Stimulated activated naive CD8-positive, alpha-beta T cell treated with anti-CD3 and anti-CD28 coated beads, Interleukin-15, amount 100 ng/mL, for 72 hours (primary cell): ENCODE measurements at regions not wholly inside any gene's neighbourhood (a gene's known extent, or its start where the extent isn't known, plus 50 kb on each side); places are given as distances from the start of the nearest gene placed in this dataset.
"Not testable (repeated sequence)": the region's sequence is repeated elsewhere in the genome, so short reads cannot be mapped to it uniquely, and the experiment has no call there.

Source experiments
- ATAC-seq: fragments of 150-1000 bp; cut with Tn5 transposase; 2 replicates; pipeline ENCODE4 v1.10.0; 2021; ENCODE audit warnings: mild to moderate bottlenecking, moderate library complexity
- DNase-seq, 2 donors: peaks; one replicate each; pipeline ENCODE4 v3.0.0; 2021 to 2022
- H3K27ac Mint-ChIP-seq, 2 donors: one replicate each; pipeline ENCODE4 v1.8.0; 2022; ENCODE audit warnings: mild to moderate bottlenecking in 2 of 2, mixed read lengths in 2 of 2, moderate library complexity in 2 of 2
- H3K27me3 Mint-ChIP-seq: one replicate; pipeline ENCODE4 v1.8.0; 2022; ENCODE audit warnings: mixed read lengths
- H3K4me1 Mint-ChIP-seq: one replicate; pipeline ENCODE4 v1.8.0; 2022; ENCODE audit warnings: mild to moderate bottlenecking, mixed read lengths
- H3K4me3 Mint-ChIP-seq, 2 donors: one replicate each; pipeline ENCODE4 v1.8.0; 2022; ENCODE audit warnings: mild to moderate bottlenecking in 2 of 2, mixed read lengths in 2 of 2, moderate library complexity in 1 of 2
- H3K9me3 Mint-ChIP-seq, 2 donors: one replicate each; pipeline ENCODE4 v1.8.0; 2022; ENCODE audit warnings: mixed read lengths in 2 of 2

DNA sequence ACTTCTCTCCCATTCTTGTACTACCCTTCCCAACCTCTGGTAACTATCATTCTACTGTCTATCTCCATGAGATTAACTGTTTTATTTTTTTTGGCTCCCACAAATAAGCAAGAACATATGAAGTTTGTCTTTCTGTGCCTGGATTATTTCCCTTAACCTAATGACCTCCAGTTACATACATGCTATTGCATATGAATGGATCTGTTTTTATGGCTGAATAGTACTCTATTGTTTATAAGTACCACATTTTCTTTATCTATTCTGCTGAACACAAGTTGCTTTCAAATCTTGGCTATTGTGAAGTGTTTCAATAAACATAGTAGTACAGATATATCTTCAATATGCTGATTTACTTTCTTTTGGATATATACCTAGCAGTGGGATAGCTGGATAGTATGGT, 376.6 kb upstream of the KCND2 start:
- Mint-ChIP-seq H3K9me3 (peaks cover 12 to 32% of the 10 kb centered on the region in 2 donors), H3K4me1 (no peaks in the 10 kb centered on the region), H3K27ac (no peak overlapping the region), H3K27me3 (no peaks in the 10 kb centered on the region), H3K4me3 (no peak overlapping the region)
- DNase-seq (no peak), ATAC-seq (no peak)

DNA sequence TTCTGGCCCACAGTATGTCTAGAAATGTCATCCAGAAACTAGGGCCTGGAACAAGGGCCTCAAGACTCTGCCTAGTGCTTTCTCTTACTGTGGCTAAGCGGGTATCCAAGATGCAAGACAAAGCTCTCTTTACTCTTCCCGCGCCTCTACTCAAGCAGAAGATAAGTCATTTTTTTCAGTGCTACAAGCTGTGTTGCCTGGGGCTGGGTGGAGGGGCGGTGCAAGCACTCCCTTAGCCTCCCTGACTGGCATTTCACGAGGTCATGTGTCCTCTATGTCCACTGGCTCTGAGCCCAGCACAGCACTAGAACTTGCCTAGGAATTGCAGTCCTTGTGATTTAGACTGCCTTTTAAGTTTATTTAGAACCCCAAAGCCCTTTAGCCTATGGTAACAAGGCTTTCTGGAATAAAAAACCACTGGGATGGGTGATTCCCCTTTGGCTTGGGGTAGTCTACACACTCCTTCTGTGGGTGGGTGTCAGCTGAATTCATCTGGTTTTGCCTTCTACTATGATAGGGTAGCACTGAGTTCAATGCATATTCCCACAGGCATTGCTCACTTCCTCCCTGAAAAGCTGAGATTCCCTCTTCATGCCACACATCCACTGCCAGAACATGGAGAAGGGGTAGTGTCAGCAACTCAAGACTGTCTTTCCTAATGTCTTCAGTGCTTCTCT, 371.8 kb upstream of the KCND2 start:
- H3K27me3 Mint-ChIP-seq = no peaks in the 10 kb centered on the region
- DNase-seq (no peak), ATAC-seq (no peak)
- no peaks in the 10 kb centered on the region for H3K4me1 Mint-ChIP-seq
- H3K4me3 Mint-ChIP-seq = no peak overlapping the region
- no peak overlapping the region for H3K27ac Mint-ChIP-seq
- peaks cover 0 to 17% of the 10 kb centered on the region in 2 donors for H3K9me3 Mint-ChIP-seq

DNA sequence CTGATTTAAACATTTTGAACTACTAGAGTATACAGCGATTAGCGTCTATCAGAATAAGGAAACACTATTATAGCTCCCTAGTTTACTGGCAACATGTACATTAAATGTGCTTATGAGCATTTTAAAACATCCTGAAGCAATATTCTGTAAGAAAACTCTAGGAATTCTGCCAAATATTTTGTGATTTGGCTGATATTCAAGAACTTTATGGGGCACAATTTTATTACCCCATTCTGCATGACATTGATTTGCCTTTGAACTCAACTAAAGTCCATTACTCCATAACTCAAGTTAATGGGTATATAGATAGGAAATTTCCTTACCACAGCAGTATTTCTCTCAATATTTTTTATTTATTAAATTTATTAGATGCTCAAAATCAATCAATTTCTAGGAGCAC, 369.9 kb upstream of the KCND2 start:
- Mint-ChIP-seq H3K4me1 (no peaks in the 10 kb centered on the region), H3K9me3 (peaks cover 0 to 9% of the 10 kb centered on the region in 2 donors), H3K27me3 (no peaks in the 10 kb centered on the region), H3K4me3 (no peak overlapping the region), H3K27ac (no peak overlapping the region)
- ATAC-seq = no peak
- DNase-seq = no peak

DNA sequence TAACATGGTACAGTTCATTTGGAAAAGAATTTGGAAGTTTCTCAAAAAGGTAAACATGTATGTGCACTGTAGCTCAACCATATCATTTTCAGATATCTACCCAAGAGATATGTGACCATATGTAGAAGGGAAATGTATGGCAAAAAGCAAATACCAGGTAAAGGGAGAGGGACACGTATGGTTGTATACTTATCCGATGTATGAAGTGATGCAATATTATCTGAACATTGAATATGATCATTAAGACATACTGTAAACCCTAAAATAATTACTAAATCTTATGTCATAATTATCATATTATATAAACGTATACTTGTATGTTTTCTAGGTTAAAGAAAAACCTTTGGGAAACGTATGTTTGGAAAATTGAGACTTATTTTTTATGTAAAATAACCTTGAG, 367.5 kb upstream of the KCND2 start:
- no peak overlapping the region for H3K4me3 Mint-ChIP-seq
- peaks cover 9 to 14% of the 10 kb centered on the region in 2 donors for H3K9me3 Mint-ChIP-seq

DNA sequence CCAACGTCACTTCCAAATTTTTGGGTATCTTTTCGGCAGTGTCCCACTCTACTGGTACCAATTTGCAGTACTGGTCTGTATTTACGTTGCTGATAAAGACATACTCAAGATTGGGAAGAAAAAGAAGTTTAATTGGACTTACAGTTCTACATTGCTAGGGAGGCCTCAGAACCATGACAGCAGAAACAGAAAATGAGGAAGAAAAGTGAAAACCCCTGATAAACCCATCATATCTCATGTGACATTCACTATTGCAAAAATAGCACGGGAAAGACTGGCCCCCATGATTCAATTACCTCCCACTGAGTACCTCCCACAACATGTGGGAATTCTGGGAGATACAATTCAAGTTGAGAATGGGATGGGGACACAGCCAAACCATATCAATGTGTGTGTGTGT, 364.0 kb upstream of the KCND2 start:
- ATAC-seq (no peak), DNase-seq (no peak)
- no peaks in the 10 kb centered on the region for H3K27me3 Mint-ChIP-seq
- H3K9me3 Mint-ChIP-seq = peaks cover 11% of the 10 kb centered on the region in 2 donors
- H3K4me1 Mint-ChIP-seq = no peaks in the 10 kb centered on the region
- H3K27ac Mint-ChIP-seq = no peak overlapping the region
- H3K4me3 Mint-ChIP-seq = no peak overlapping the region

More for the DNA sequence above, 367.5 kb upstream of the KCND2 start:
- DNase-seq = no peak
- Mint-ChIP-seq H3K4me1 (no peaks in the 10 kb centered on the region), H3K27ac (no peak overlapping the region), H3K27me3 (no peaks in the 10 kb centered on the region)
- no peak for ATAC-seq

DNA sequence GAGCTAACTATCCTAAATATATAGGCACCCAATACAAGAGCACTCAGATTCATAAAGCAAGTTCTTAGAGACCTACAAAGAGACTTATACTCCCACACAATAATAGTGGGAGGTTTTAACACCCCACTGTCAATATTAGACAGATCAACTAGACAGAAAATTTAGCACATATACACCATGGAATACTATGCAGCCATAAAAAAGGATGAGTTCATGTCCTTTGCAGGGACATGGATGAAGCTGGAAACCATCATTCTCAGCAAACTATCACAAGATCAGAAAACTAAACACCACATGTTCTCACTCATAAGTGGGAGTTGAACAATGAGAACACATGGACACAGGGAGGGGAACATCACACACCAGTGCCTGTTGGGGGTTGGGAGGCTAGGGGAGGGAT, 358.9 kb upstream of the KCND2 start:
- H3K4me1 Mint-ChIP-seq, H3K4me3 Mint-ChIP-seq, H3K27me3 Mint-ChIP-seq, ATAC-seq, H3K27ac Mint-ChIP-seq, DNase-seq: not testable (repeated sequence)
- peaks cover 10 to 15% of the 10 kb centered on the region in 2 donors for H3K9me3 Mint-ChIP-seq

DNA sequence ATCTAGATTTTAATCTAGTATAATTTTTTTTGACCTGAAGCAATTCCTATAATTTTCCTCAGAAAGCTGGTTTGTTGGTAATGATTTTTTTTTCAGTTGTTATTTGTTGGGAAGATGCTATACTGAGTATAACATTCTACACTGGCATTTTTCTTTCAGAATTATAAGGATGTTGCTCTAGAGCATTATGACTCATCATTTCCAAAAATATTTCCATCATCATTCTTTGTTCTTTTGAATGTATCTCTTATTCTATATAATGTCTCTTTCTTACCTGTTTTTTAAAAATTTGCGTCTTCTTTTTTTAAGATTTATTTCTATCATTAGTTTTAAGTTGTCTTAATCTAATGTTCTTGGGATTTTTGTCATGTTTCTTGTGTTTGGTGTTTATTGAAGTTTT, 356.5 kb upstream of the KCND2 start:
- no peak overlapping the region for H3K27ac Mint-ChIP-seq
- H3K4me1 Mint-ChIP-seq = no peaks in the 10 kb centered on the region
- ATAC-seq = no peak
- H3K4me3 Mint-ChIP-seq = no peak overlapping the region
- peaks cover 6% of the 10 kb centered on the region in 2 donors for H3K9me3 Mint-ChIP-seq
- no peaks in the 10 kb centered on the region for H3K27me3 Mint-ChIP-seq
- no peak for DNase-seq

DNA sequence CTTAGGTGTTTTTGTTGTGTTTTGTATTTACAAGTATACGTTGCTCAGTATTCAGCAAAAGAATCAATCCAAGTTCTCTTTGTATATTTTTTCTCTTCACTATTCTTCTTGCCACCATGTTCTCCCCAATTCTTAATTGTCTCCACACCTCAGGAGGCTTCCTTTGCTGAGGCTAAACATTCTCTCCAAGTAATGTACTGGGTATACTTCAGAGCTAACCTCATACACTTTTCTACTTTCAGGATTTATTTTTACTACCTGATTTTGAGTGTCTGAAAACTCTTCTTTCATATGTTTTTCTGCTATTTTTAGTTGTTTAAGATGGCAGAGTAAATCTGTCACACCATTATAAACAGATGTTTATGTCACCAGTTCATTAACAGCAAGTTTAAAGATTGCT, 354.8 kb upstream of the KCND2 start:
- Mint-ChIP-seq H3K27me3 (no peaks in the 10 kb centered on the region), H3K27ac (no peak overlapping the region), H3K9me3 (peaks cover 6% of the 10 kb centered on the region in 2 donors), H3K4me3 (no peak overlapping the region), H3K4me1 (no peaks in the 10 kb centered on the region)
- no peak for DNase-seq
- ATAC-seq = no peak

DNA sequence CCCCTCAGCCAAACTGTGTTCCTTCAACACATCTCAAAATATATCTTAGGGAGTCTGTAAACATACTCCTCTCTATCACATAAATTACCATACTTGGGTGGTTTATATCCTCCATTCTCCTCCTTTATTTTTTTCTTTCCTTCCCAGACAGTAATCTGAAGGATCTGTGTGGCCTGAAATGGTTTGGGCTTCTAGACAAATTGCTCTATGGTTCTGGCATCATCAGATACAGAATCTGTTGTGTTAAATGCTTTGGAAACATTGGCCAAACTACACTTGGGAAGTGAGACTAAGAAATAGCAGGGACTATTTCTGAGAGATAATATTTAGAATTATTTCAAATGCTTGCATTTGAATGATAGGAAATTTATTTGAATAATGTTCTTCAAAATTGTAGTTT, 353.0 kb upstream of the KCND2 start:
- Mint-ChIP-seq H3K4me3 (no peak overlapping the region), H3K9me3 (peaks cover 0 to 6% of the 10 kb centered on the region in 2 donors), H3K27ac (no peak overlapping the region), H3K4me1 (no peaks in the 10 kb centered on the region), H3K27me3 (no peaks in the 10 kb centered on the region)
- no peak for DNase-seq
- ATAC-seq = no peak

DNA sequence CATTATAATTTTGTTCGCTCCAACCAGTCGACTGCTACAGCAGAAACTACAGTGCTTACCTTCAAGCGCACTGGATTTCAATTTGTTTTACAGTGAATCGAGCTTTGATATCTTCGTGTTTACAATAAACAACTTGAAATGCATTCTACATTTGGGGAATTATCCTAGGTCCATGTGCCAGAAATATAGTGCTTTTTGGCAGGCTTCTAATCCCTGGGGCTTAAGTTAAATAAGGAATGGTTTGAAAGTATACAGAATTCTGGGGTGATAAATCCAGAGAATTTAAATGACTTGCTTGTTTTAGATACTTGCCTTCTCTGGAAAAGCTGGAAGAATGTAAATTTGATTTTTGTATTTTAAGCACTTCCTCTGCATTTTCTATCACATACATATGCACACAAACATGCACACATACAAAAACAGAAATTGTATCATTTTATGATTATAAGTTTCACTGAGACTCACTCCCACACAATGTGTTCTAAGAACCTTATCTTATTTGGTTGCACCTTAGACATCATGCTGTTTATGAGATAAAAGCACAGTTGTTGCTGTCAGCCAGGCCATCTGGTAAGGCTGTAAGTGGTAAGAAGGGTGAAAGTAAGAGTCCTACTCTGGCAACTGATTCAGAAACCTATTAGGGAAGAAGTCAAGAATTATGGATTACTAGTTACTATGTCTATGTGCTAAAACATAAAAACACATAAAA, 347.2 kb upstream of the KCND2 start:
- Mint-ChIP-seq H3K4me3 (no peak overlapping the region), H3K27me3 (no peaks in the 10 kb centered on the region), H3K27ac (no peak overlapping the region), H3K4me1 (no peaks in the 10 kb centered on the region), H3K9me3 (peaks cover 0 to 13% of the 10 kb centered on the region in 2 donors)
- ATAC-seq = no peak
- DNase-seq = no peak

DNA sequence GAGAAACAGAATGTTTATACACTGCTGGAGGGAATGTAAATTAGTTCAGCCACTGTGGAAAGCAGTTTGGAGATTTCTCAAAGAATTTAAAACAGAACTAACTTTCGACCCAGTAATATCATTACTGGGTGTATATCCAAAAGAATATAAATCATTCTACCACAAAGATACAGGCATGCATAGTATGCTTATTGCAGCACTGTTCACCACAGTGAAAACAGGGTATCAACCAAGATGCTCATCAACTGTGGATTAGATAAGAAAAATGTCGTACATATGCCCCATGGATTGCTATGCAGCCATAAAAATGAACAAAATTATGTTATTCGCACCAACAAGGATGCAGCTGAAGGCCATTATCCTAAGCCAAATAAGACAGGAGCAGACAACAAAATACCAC, 343.1 kb upstream of the KCND2 start:
- Mint-ChIP-seq H3K4me3 (no peak overlapping the region), H3K27ac (no peak overlapping the region), H3K9me3 (peaks cover 0 to 13% of the 10 kb centered on the region in 2 donors), H3K4me1 (no peaks in the 10 kb centered on the region), H3K27me3 (no peaks in the 10 kb centered on the region)
- ATAC-seq = no peak
- DNase-seq = no peak

DNA sequence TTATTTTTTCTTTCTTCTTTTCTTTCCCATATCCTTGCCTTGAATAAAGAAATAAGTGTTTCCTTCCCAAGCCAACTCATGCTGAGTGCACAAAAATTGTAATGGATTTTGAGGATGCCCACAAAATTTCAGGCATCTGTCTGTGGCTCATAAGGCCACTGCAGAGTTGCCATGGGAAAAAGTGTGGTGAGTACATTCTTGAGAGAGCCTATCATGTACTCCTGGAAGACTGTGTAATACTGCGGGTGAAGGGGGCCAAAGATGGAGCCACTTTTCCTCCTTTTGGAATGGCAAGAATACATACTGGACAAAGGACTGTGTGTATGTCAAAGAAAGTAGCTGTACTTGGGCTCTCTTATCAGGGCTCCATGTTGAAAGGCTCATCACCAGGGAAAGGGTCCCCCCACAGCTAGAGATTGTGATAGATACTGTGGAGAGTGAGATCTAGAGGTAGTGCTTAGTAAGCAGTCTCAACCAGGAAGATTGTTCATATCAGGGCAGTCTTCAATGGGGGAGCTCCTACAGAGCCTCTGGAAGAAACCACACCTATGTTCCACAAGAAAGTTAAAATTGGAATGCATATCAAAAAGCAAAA, 341.6 kb upstream of the KCND2 start:
- no peak for DNase-seq
- Mint-ChIP-seq H3K27ac (no peak overlapping the region), H3K9me3 (peaks cover 0 to 13% of the 10 kb centered on the region in 2 donors), H3K27me3 (no peaks in the 10 kb centered on the region), H3K4me3 (no peak overlapping the region), H3K4me1 (no peaks in the 10 kb centered on the region)
- no peak for ATAC-seq

DNA sequence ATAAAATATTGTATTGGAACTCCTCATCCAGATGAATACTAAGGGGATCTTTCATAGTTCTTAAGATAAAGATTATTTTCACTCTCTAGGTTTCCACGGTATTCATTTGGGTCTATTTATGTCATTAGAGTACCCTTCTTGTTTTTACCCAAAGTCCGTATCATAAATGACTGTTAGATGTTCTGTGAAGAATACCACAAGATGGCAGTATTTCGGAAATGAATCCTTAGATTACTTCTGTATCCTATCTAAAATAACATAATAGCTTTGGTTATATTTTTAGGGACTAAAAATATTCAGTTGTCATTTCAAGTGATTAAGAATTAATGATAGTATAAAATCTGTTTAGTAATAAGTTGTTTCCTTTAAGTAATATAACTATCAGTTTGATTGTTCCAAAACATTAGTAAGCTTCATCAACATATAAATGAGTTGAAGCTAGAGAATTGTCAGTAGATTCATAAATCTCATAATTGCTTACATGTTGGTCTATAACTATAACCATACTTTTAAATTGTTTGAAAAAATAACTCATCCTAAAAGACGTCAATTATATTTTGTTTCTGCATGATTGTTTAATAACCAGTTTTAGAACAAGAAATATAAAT, 337.5 kb upstream of the KCND2 start:
- Mint-ChIP-seq H3K9me3 (no peaks in the 10 kb centered on the region), H3K4me3 (no peak overlapping the region), H3K27ac (no peak overlapping the region), H3K4me1 (no peaks in the 10 kb centered on the region), H3K27me3 (no peaks in the 10 kb centered on the region)
- DNase-seq (no peak), ATAC-seq (no peak)

DNA sequence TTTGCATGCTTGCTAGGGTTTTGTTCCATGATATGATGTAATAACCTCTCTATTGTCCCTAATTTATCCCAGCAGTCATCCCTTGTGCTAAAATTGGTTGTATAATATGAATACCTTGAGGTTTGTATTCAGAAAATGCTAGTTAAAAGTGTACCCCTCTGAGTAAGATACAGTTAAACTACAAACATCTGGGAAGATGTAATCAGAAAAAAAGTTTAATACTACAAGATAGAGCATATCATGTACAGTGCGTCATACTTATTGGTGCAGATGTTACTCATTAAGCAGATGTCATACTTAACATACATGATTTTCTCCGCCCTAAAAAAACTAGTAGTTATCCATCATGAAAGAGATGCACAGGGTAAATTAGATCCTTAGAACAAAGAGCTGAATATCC, 336.1 kb upstream of the KCND2 start:
- no peaks in the 10 kb centered on the region for H3K4me1 Mint-ChIP-seq
- H3K27ac Mint-ChIP-seq = no peak overlapping the region
- H3K27me3 Mint-ChIP-seq = no peaks in the 10 kb centered on the region
- ATAC-seq (no peak), DNase-seq (no peak)
- H3K4me3 Mint-ChIP-seq = no peak overlapping the region
- no peaks in the 10 kb centered on the region for H3K9me3 Mint-ChIP-seq

DNA sequence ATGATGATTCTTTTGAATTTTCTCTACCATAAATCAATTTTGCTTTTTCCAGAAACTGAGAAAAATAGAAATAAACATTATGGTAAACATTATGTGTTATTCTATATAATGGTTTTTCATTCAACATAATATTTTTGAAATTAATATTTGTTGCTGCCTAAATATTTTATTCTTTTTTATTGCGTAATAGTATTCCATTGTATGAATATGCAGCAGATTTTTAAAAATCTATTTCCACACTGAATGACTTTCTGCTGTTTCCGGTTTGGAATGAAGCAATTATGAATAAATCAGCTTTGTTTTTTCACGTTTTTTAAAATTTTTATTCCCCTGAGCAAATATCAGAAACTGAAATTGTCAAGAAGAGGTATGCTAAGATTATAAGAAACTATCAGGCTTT, 335.2 kb upstream of the KCND2 start:
- H3K9me3 Mint-ChIP-seq = no peaks in the 10 kb centered on the region
- no peaks in the 10 kb centered on the region for H3K27me3 Mint-ChIP-seq
- H3K27ac Mint-ChIP-seq = no peak overlapping the region
- no peak overlapping the region for H3K4me3 Mint-ChIP-seq
- no peaks in the 10 kb centered on the region for H3K4me1 Mint-ChIP-seq
- DNase-seq (no peak), ATAC-seq (no peak)

DNA sequence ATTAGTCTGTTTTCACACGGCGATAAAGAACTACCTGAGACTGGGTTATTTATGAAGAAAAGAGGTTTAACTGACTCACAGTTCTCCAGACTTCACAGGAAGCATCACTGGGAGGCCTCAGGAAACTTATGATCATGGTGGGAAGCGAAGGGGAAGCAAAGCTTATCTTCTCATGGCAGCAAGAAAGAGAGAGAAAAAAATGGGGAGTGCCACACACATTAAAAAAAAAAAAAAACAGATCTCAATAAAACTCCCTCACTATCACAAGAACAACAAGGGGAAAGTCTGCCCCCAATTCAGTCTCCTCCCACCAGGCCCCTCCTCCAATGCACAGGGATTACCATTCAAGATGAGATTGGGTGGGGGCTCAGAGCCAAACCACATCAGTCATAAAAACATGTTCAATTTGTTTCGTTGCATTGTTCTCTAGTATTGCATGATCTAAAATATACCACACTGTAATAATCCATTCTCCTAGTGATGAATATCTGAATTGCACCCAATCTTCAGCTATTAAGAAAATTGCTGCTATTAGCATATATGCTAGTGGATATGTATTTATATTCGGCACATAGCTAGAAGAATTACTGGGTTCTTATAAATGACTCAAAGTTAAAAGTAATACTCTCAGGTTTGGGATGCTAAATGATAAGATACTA, 328.9 kb upstream of the KCND2 start:
- Mint-ChIP-seq H3K27ac (no peak overlapping the region), H3K27me3 (no peaks in the 10 kb centered on the region), H3K4me1 (no peaks in the 10 kb centered on the region), H3K9me3 (no peaks in the 10 kb centered on the region), H3K4me3 (no peak overlapping the region)
- DNase-seq (no peak), ATAC-seq (no peak)
